PC-9 (cell line): ENCODE measurements at regions not wholly inside any gene's neighbourhood (a gene's known extent, or its start where the extent isn't known, plus 50 kb on each side); places are given as distances from the start of the nearest gene placed in this dataset.
"Not testable (repeated sequence)": the region's sequence is repeated elsewhere in the genome, so short reads cannot be mapped to it uniquely, and the experiment has no call there.

ENCODE experiments used
- BruUV-seq: library from RNA; stranded (reverse); fragments of 400-500 nt; replicated peaks from 2 replicates; lab custom pipeline; 2021; lab: Mats Ljungman, UMichigan
- CTCF ChIA-PET: fragments of 300-600 bp; sonication (Branson Sonifier 250); formaldehyde crosslinking; loops from one replicate; lab custom pipeline; 2022; ENCODE audit warnings: antibody characterized with exemption; lab: Charles Lee
- POLR2A ChIA-PET: fragments of 300-600 bp; sonication (Branson Sonifier 250); formaldehyde crosslinking; loops from one replicate; lab custom pipeline; 2022; ENCODE audit warnings: antibody characterized with exemption; ENCODE audit not compliant: unreplicated experiment; lab: Charles Lee
- DNase-seq, 2 experiments: peaks; one replicate each; pipeline versions ENCODE4 v3.0.0 to v3.0.0-alpha.2; 2015 to 2022; ENCODE audit warnings: mixed read lengths in 1 of 2
- H2AFZ ChIP-seq: fragments of 200-600 bp; sonication (generic); 2 replicates; pipeline ENCODE4 v1.8.1; 2017; ENCODE audit warnings: antibody characterized with exemption
- H3F3A ChIP-seq: fragments of 200-600 bp; sonication (generic); 2 replicates; pipeline ENCODE4 v1.8.1; 2017; ENCODE audit warnings: antibody characterized with exemption, mild to moderate bottlenecking, low read depth; ENCODE audit not compliant: insufficient read depth
- H3K27ac ChIP-seq: fragments of 200-600 bp; sonication (generic); 2 replicates; pipeline ENCODE4 v1.6.1; 2016; ENCODE audit warnings: mixed run types
- H3K27me3 ChIP-seq: fragments of 200-600 bp; sonication (generic); 2 replicates; pipeline ENCODE4 v1.6.1; 2016; ENCODE audit warnings: low read depth, mixed run types; ENCODE audit not compliant: insufficient read depth
- H3K36me3 ChIP-seq: fragments of 200-600 bp; sonication (generic); 2 replicates; pipeline ENCODE4 v1.6.1; 2016; ENCODE audit warnings: low read depth, mixed run types
- H3K4me1 ChIP-seq: fragments of 200-600 bp; sonication (generic); replicated peaks from 2 replicates; pipeline ENCODE4 v1.6.1; 2016; ENCODE audit warnings: mixed run types; ENCODE audit not compliant: insufficient read depth
- H3K4me2 ChIP-seq: fragments of 200-600 bp; sonication (generic); 2 replicates; pipeline ENCODE4 v1.6.1; 2017; ENCODE audit warnings: mixed run types
- H3K4me3 ChIP-seq: fragments of 200-600 bp; sonication (generic); 2 replicates; pipeline ENCODE4 v1.6.1; 2016; ENCODE audit warnings: mixed run types
- H3K79me2 ChIP-seq: fragments of 200-600 bp; sonication (generic); 2 replicates; pipeline ENCODE4 v1.6.1; 2017; ENCODE audit warnings: low read depth, mixed run types
- H3K9me2 ChIP-seq: fragments of 200-600 bp; sonication (generic); 2 replicates; pipeline ENCODE4 v1.8.1; 2017; ENCODE audit warnings: mild to moderate bottlenecking; ENCODE audit not compliant: insufficient read depth
- H3K9me3 ChIP-seq: fragments of 200-600 bp; sonication (generic); 2 replicates; pipeline ENCODE4 v1.8.1; 2016; ENCODE audit warnings: low read depth; ENCODE audit not compliant: insufficient read depth
- H4K20me1 ChIP-seq: fragments of 200-600 bp; sonication (generic); 2 replicates; pipeline ENCODE4 v1.8.1; 2017; ENCODE audit not compliant: insufficient read depth
- EZH2 ChIP-seq: fragments of 200-600 bp; sonication (generic); IDR thresholded peaks from 2 replicates; pipeline ENCODE4 v1.8.0; 2017; ENCODE audit warnings: antibody characterized with exemption, low read depth
- intact Hi-C: fragments of 100-400 bp; cut with micrococcal nuclease; formaldehyde crosslinking; loops from one replicate; pipeline ENCODE4 v1.10.0; 2022; ENCODE audit not compliant: unreplicated experiment
- TF ChIP-seq, protein P1 (sequence below): fragments of 200-600 bp; sonication (generic); conservative IDR thresholded peaks from 2 replicates; pipeline ENCODE4 v1.6.1; 2017; ENCODE audit warnings: mixed run types, antibody characterized with exemption, mild to moderate bottlenecking, moderate library complexity

DNA sequence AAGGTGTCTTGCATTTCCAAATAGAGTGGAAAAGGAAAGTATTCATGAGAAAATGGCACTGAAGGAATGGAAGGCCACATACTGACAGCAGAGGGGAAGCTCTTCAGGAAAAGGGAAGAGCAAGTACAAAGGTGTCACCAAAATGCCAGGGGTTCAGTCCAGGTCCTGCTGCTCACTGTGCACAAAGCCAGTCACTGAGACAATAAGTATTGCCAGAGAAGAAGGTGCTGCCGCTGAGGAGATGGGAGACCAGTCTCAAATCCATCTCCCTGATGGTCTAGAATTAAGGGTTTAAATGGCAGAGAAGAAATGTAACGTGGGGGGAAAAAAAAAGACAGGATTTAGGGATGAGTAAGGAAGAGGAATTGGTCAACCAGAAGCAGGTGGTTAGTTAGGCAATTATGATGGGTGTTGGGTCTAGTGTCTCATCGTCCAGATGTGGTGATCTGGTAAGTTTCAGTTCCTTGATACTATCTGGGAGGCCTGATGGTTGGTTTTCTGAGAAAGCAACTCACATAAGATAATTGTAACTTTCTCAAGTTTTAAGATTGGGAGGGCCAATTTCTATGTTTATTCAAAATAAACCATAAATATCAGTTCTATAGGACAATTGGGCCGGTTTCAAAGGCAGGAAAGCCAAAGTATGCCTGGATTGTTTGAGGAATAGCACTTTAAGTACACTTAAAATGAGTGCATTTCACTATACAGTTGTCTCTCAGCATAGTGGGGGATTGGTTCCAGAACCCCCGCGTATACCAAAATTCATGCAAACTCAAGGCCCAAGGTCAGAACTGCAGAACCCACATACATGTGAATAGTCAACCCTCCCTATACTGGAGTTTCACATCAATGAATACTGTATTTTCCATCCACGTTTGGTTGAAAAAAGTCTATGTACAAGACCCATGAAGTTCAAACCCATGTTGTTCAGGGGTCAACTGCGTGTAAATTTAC, 109.1 kb upstream of the DNAJC10 start:
- H3K4me2 ChIP-seq = no peak overlapping the region
- no peak overlapping the region for H3K27ac ChIP-seq
- H4K20me1 ChIP-seq = no peaks in the 10 kb centered on the region
- no peak overlapping the region for H2AFZ ChIP-seq
- no peaks in the 10 kb centered on the region; the same call in 1 of the 2 replicates for H3K9me2 ChIP-seq
- TF ChIP-seq, protein P1, sequence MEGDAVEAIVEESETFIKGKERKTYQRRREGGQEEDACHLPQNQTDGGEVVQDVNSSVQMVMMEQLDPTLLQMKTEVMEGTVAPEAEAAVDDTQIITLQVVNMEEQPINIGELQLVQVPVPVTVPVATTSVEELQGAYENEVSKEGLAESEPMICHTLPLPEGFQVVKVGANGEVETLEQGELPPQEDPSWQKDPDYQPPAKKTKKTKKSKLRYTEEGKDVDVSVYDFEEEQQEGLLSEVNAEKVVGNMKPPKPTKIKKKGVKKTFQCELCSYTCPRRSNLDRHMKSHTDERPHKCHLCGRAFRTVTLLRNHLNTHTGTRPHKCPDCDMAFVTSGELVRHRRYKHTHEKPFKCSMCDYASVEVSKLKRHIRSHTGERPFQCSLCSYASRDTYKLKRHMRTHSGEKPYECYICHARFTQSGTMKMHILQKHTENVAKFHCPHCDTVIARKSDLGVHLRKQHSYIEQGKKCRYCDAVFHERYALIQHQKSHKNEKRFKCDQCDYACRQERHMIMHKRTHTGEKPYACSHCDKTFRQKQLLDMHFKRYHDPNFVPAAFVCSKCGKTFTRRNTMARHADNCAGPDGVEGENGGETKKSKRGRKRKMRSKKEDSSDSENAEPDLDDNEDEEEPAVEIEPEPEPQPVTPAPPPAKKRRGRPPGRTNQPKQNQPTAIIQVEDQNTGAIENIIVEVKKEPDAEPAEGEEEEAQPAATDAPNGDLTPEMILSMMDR = no peak
- no peak for TF ChIP-seq EZH2
- DNase-seq = no peak
- no TSS peak for BruUV-seq
- POLR2A ChIA-PET = no interaction called here
- H3F3A ChIP-seq = no peaks in the 10 kb centered on the region
- CTCF ChIA-PET = no interaction called here
- intact Hi-C loops = no loop called here
- no peaks in the 10 kb centered on the region for H3K36me3 ChIP-seq
- no peaks in the 10 kb centered on the region for H3K27me3 ChIP-seq
- no peaks in the 10 kb centered on the region for H3K9me3 ChIP-seq
- H3K79me2 ChIP-seq = no peaks in the 10 kb centered on the region
- no peaks in the 10 kb centered on the region for H3K4me1 ChIP-seq
- H3K4me3 ChIP-seq = no peak overlapping the region

DNA sequence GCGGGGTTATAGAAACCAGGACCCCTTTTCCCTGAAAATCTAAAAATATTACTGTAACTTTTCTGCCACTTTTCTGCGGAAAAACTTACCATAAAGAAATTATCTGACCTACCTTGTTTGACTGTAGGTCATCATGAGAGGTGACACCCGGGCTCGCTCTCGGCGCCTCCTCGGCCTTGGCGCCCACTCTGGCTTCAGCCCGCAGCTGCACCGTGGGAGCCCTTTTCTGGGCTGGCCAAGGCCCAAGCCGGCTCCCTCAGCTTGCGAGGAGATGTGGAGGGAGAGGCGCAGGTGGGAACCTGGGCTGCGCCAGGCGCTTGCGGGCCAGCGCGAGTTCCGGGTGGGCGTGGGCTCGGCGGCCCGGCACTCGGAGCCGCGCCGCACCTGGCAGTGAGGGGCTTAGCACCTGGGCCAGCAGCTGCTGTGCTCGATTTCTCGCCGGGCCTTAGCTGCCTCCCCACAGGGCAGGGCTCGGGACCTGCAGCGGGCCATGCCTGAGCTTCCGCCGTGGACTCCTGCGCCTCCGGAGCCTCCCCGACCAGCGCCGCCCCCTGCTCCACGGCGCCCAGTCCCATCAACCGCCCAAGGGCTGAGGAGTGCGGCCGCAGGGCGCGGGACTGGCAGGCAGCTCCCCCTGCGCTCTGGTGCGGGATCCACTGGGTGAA, 107.7 kb upstream of the DNAJC10 start:
- Histone ChIP-seq H3F3A (no peaks in the 10 kb centered on the region), H3K79me2 (no peaks in the 10 kb centered on the region), H2AFZ (no peak overlapping the region), H3K36me3 (no peaks in the 10 kb centered on the region), H3K9me3 (no peaks in the 10 kb centered on the region), H3K9me2 (no peaks in the 10 kb centered on the region; the same call in 1 of the 2 replicates), H3K27ac (no peak overlapping the region), H3K4me1 (no peaks in the 10 kb centered on the region), H4K20me1 (no peaks in the 10 kb centered on the region), H3K4me2 (no peak overlapping the region), H3K27me3 (no peaks in the 10 kb centered on the region), H3K4me3 (no peak overlapping the region)
- POLR2A ChIA-PET = no interaction called here
- DNase-seq = no peak
- CTCF ChIA-PET = no interaction called here
- no TSS peak for BruUV-seq
- no peak for TF ChIP-seq EZH2
- TF ChIP-seq, protein P1 = no peak
- intact Hi-C loops = no loop called here

DNA sequence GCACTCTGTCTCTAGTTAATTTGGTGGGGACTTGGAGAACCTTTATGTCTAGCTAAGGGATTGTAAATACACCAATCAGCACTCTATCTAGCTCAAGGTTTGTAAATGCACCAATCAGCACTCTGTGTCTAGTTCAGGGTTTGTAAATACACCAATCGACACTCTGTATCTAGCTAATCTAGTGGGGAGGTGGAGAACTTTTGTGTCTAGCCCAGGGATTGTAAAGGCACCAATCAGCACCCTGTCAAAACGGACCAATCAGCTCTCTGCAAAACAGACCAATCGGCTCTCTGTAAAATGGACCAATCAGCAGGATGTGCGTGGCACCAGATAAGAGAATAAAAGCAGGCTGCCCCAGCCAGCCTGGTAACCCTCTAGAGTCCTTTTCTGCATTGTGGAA, 107.1 kb upstream of the DNAJC10 start:
- POLR2A ChIA-PET, H3F3A ChIP-seq, H3K9me3 ChIP-seq, H4K20me1 ChIP-seq, BruUV-seq, H3K27ac ChIP-seq, H3K4me1 ChIP-seq, H3K4me3 ChIP-seq, H3K79me2 ChIP-seq, intact Hi-C loops, H3K4me2 ChIP-seq, H3K27me3 ChIP-seq, CTCF ChIA-PET, H3K9me2 ChIP-seq, H2AFZ ChIP-seq, DNase-seq, H3K36me3 ChIP-seq: not testable (repeated sequence)
